Brain pericyte (primary cell): ENCODE measurements at regions not wholly inside any gene's neighbourhood (a gene's known extent, or its start where the extent isn't known, plus 50 kb on each side); places are given as distances from the start of the nearest gene placed in this dataset.
"Not testable (repeated sequence)": the region's sequence is repeated elsewhere in the genome, so short reads cannot be mapped to it uniquely, and the experiment has no call there.

ENCODE experiments used
- DNase-seq: peaks from one replicate; pipeline ENCODE4 v3.0.0-alpha.2; 2012; ENCODE audit warnings: low read depth, low spot score

- no peak for DNase-seq
Measured at GRCh38 chr12:116687888-116688287, 50.0 kb downstream of the SPRING1 start.

- DNase-seq, result no peak
Measured at GRCh38 chr12:116684891-116685290, 53.0 kb downstream of the SPRING1 start.

GRCh38 chr12:116677202-116677661 lies 60.6 kb downstream of the SPRING1 start:
- no peak for DNase-seq

GRCh38 chr12:116675339-116676107 lies 62.3 kb downstream of the SPRING1 start:
- DNase-seq, result no peak

- no peak for DNase-seq
Measured at GRCh38 chr12:116674643-116675183, 63.2 kb downstream of the SPRING1 start.

GRCh38 chr12:116673681-116674111 lies 64.2 kb downstream of the SPRING1 start:
- DNase-seq, result no peak

GRCh38 chr12:116672842-116673516 lies 64.9 kb downstream of the SPRING1 start:
- no peak for DNase-seq

GRCh38 chr12:116672010-116672409 lies 65.9 kb downstream of the SPRING1 start:
- no peak for DNase-seq

GRCh38 chr12:116670859-116671258 lies 67.0 kb downstream of the SPRING1 start:
- DNase-seq, result no peak

- DNase-seq, result no peak
Measured at GRCh38 chr12:116667752-116668151, 70.1 kb downstream of the SPRING1 start.

- not testable (repeated sequence) for DNase-seq
Measured at GRCh38 chr12:116666829-116667228, 71.0 kb downstream of the SPRING1 start.

GRCh38 chr12:116666305-116666673 lies 71.6 kb downstream of the SPRING1 start:
- DNase-seq, result no peak

GRCh38 chr12:116665666-116666304 lies 72.1 kb downstream of the SPRING1 start:
- no peak for DNase-seq

GRCh38 chr12:116664085-116664484 lies 73.8 kb downstream of the SPRING1 start:
- DNase-seq, result no peak

- peak; percentile 44 for DNase-seq
Measured at GRCh38 chr12:116662612-116663144, 75.2 kb downstream of the SPRING1 start.

GRCh38 chr12:116661341-116661740 lies 76.5 kb downstream of the SPRING1 start:
- DNase-seq, result no peak

- not testable (repeated sequence) for DNase-seq
Measured at GRCh38 chr12:116660740-116661139, 77.1 kb downstream of the SPRING1 start.

GRCh38 chr12:116659771-116660481 lies 77.9 kb downstream of the SPRING1 start:
- no peak for DNase-seq

GRCh38 chr12:116657921-116658495 lies 79.9 kb downstream of the SPRING1 start:
- peak; percentile 15 for DNase-seq

- DNase-seq, result no peak
Measured at GRCh38 chr12:116656306-116656705, 81.6 kb downstream of the SPRING1 start.

GRCh38 chr12:116654226-116654743 lies 83.6 kb downstream of the SPRING1 start:
- DNase-seq, result no peak
